BJ (cell line): ENCODE measurements at regions not wholly inside any gene's neighbourhood (a gene's known extent, or its start where the extent isn't known, plus 50 kb on each side); places are given as distances from the start of the nearest gene placed in this dataset.

Source experiments
- CTCF ChIA-PET: fragments of 350-600 bp; formaldehyde crosslinking; extraction: SDS; loops from one replicate; lab custom pipeline; 2021; ENCODE audit warnings: antibody characterized with exemption, inconsistent platforms; lab: Yijun Ruan, JAX
- POLR2A ChIA-PET: fragments of 300-600 bp; sonication (Branson Sonifier 250); formaldehyde crosslinking; extraction: SDS; loops from one replicate; lab custom pipeline; 2021; ENCODE audit warnings: antibody characterized with exemption; lab: Charles Lee
- DNase-seq: peaks from one replicate; pipeline ENCODE4 v3.0.0-alpha.2; 2011; ENCODE audit warnings: low read depth
- H3K27me3 ChIP-seq: 2 replicates; pipeline ENCODE4 v1.6.0; 2011; ENCODE audit warnings: low read length; ENCODE audit not compliant: control insufficient read depth, insufficient read depth
- H3K36me3 ChIP-seq: 2 replicates; pipeline ENCODE4 v1.5.1; 2011; ENCODE audit warnings: low read length; ENCODE audit not compliant: control insufficient read depth, insufficient read depth
- H3K4me3 ChIP-seq: 2 replicates; pipeline ENCODE4 v1.5.1; 2011; ENCODE audit warnings: low read depth, mild to moderate bottlenecking, control low read depth, low read length
- TF ChIP-seq, protein P1 (sequence below): IDR thresholded peaks from 2 replicates; pipeline ENCODE4 v1.5.1; 2011; ENCODE audit warnings: low read depth, mild to moderate bottlenecking, control low read depth, inconsistent platforms, low read length, moderate library complexity; ENCODE audit not compliant: insufficient read depth

DNA sequence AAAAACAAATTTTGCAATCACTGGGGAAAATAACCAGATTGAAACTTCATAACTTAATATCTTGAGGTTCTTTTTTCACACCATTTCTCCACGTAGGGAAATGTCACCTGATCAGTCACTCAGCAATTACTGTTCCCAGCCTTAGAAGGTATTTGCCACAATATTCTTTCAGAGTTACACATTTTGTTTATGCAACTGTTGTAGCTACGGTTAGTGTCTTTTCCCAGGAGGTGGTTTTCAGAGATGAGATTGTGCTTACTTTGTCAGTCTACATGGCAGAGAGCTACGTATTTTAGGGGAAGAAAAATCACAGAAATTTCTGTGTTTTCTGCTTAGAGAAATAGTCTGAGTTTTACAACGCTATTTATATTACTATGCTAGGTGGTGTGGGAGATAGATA is 792.8 kb upstream of the B3GALT2 start:
- ChIA-PET CTCF (no interaction called here), POLR2A (interaction anchor here (0.6 kb wide), 1 partner anchor 1824 kb away, joined by 3 read pairs; no protein-coding TSS in a partner anchor)
- no peak for DNase-seq
- TF ChIP-seq, protein P1, sequence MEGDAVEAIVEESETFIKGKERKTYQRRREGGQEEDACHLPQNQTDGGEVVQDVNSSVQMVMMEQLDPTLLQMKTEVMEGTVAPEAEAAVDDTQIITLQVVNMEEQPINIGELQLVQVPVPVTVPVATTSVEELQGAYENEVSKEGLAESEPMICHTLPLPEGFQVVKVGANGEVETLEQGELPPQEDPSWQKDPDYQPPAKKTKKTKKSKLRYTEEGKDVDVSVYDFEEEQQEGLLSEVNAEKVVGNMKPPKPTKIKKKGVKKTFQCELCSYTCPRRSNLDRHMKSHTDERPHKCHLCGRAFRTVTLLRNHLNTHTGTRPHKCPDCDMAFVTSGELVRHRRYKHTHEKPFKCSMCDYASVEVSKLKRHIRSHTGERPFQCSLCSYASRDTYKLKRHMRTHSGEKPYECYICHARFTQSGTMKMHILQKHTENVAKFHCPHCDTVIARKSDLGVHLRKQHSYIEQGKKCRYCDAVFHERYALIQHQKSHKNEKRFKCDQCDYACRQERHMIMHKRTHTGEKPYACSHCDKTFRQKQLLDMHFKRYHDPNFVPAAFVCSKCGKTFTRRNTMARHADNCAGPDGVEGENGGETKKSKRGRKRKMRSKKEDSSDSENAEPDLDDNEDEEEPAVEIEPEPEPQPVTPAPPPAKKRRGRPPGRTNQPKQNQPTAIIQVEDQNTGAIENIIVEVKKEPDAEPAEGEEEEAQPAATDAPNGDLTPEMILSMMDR, result no peak
- Histone ChIP-seq H3K27me3 (no peaks in the 10 kb centered on the region), H3K4me3 (no peak overlapping the region), H3K36me3 (no peaks in the 10 kb centered on the region)

DNA sequence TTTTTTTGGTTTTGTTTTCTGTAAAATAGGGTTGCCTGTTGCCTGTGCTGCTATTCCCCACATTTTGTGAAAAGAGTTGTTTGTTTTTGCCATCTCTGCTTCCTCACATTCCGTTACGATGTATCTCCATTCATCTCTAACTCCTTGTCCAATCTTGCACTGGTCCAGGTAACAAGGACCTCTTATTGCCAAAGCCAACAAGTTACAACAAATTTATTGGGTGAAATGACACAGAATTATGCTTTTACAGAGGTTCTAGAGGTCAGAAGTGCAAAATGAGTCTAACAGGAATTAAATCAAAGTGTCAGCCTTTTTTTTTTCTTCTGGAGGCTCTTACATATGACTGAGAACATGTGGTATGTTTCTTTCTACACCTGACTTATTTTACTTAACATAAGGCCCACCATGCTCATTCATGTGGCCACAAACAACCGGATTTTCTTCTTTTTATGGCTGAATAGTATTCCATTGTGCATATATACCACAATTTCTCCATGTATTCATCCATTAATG is 787.9 kb upstream of the B3GALT2 start:
- no peak overlapping the region for H3K4me3 ChIP-seq
- H3K27me3 ChIP-seq, result no peaks in the 10 kb centered on the region
- no peaks in the 10 kb centered on the region for H3K36me3 ChIP-seq
- POLR2A ChIA-PET, result no interaction called here
- no peak for DNase-seq
- CTCF ChIA-PET, result no interaction called here
- TF ChIP-seq, protein P1, result no peak

DNA sequence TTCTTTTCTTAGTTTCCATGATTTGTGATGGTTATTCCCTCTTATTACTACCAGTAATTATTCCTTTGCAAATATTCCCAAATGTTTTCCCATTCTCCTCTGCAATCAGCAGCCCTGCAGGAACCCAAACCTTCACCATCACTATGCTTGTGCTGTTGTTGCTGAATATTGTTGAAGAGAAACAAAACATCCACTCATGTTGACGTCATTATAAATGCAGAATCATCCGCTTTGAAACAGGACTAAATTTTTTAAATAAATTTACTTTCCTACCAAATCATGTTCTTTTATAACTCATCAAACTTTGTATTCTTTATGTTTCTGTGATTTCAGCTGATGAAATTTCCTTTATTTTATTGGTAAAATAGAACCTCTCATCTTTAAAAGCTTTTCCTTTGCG is 787.0 kb upstream of the B3GALT2 start:
- no peak overlapping the region for H3K4me3 ChIP-seq
- H3K27me3 ChIP-seq, result no peaks in the 10 kb centered on the region
- no peaks in the 10 kb centered on the region for H3K36me3 ChIP-seq
- TF ChIP-seq, protein P1, result no peak
- ChIA-PET POLR2A (no interaction called here), CTCF (no interaction called here)
- DNase-seq, result no peak

DNA sequence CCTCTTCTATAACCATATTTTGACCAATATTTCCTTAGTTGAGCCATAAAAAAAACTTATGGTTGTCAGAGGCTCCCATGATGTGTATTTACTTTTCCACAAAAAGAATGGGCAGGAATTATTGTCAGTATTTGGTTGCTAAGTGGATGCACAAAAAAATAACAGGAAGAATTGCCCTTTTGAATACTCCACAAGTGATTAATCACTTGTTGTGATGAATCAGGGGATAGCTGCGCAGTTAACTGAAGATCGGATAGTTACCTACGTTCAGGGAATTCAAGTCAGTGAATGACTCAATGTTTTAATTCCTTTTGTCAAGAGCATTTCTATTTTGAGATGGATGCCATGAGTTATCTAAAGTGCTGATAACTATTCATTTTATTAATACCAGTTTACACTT is 785.2 kb upstream of the B3GALT2 start:
- POLR2A ChIA-PET, result no interaction called here
- CTCF ChIA-PET, result no interaction called here
- Histone ChIP-seq H3K36me3 (no peaks in the 10 kb centered on the region), H3K27me3 (no peaks in the 10 kb centered on the region), H3K4me3 (no peak overlapping the region)
- DNase-seq, result peak; percentile 1
- TF ChIP-seq, protein P1, result no peak

DNA sequence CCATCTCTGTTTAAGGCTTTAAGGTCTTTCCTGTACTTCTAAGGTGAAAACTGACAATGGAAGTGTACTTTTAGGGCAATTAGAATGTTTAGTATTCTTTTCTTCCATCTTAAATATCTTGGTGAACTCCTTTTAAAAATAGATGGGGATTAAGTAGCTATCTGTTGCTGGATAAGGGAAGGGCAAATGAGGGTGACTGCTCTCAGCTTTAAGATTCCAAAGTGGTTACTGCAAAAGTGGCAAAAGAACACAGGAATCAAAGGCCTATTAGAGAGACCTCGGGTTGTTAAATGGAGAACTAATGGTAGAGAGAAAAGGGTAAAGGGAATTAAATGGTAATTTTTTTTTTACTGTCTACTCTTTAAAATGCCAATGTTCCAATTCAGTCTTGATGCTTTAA is 774.1 kb upstream of the B3GALT2 start:
- POLR2A ChIA-PET, result no interaction called here
- Histone ChIP-seq H3K27me3 (no peaks in the 10 kb centered on the region), H3K36me3 (no peaks in the 10 kb centered on the region), H3K4me3 (no peak overlapping the region)
- CTCF ChIA-PET, result no interaction called here
- no peak for DNase-seq
- TF ChIP-seq, protein P1, result no peak
